Smooth muscle cell (in vitro differentiated cells): ENCODE measurements at regions not wholly inside any gene's neighbourhood (a gene's known extent, or its start where the extent isn't known, plus 50 kb on each side); places are given as distances from the start of the nearest gene placed in this dataset.

Experiments
- DNase-seq: peaks from one replicate; lab custom pipeline; 2025; ENCODE audit not compliant: unreplicated experiment; lab: John Stamatoyannopoulos, UW
- H2AFZ ChIP-seq: fragments of 200-600 bp; sonication (generic); 2 replicates; pipeline ENCODE4 v1.6.0; 2016; ENCODE audit warnings: antibody characterized with exemption, low read depth, mild to moderate bottlenecking
- H3F3A ChIP-seq: fragments of 200-600 bp; sonication (generic); 2 replicates; pipeline ENCODE4 v1.6.0; 2017; ENCODE audit warnings: antibody characterized with exemption, low read depth
- H3K27ac ChIP-seq: fragments of 200-600 bp; sonication (generic); 2 replicates; pipeline ENCODE4 v1.5.1; 2016; ENCODE audit warnings: low read depth, mild to moderate bottlenecking
- H3K27me3 ChIP-seq: fragments of 200-600 bp; sonication (generic); 2 replicates; pipeline ENCODE4 v1.6.1; 2016; ENCODE audit warnings: low read depth, mild to moderate bottlenecking
- H3K36me3 ChIP-seq: fragments of 200-600 bp; sonication (generic); 2 replicates; pipeline ENCODE4 v1.5.1; 2016; ENCODE audit warnings: low read depth
- H3K4me1 ChIP-seq: fragments of 200-600 bp; sonication (generic); 2 replicates; pipeline ENCODE4 v1.5.1; 2016; ENCODE audit warnings: low read depth
- H3K4me2 ChIP-seq: fragments of 200-600 bp; sonication (generic); 2 replicates; pipeline ENCODE4 v1.6.0; 2016; ENCODE audit warnings: mild to moderate bottlenecking
- H3K4me3 ChIP-seq: fragments of 200-600 bp; sonication (generic); 2 replicates; pipeline ENCODE4 v1.5.1; 2016; ENCODE audit warnings: mild to moderate bottlenecking
- H3K79me2 ChIP-seq: fragments of 200-600 bp; sonication (generic); 2 replicates; pipeline ENCODE4 v1.6.0; 2016; ENCODE audit warnings: low read depth, mild to moderate bottlenecking
- H3K9ac ChIP-seq: fragments of 200-600 bp; sonication (generic); 2 replicates; pipeline ENCODE4 v1.6.0; 2016; ENCODE audit warnings: low read depth
- H3K9me3 ChIP-seq: fragments of 200-600 bp; sonication (generic); replicated peaks from 2 replicates; pipeline ENCODE4 v1.5.1; 2016; ENCODE audit warnings: low read depth
- H4K20me1 ChIP-seq: fragments of 200-600 bp; sonication (generic); 2 replicates; pipeline ENCODE4 v1.6.0; 2016; ENCODE audit warnings: low read depth
- WGBS: methylation state at CpG from one replicate; pipeline ENCODE4 v1.1.7; 2016; ENCODE audit warnings: low lambda C conversion rate; 5-methylcytosine and 5-hydroxymethylcytosine counted together
- TF ChIP-seq, protein P1 (sequence below): fragments of 200-600 bp; sonication (generic); IDR thresholded peaks from 2 replicates; pipeline ENCODE4 v1.5.1; 2017; ENCODE audit warnings: borderline replicate concordance, mild to moderate bottlenecking, antibody characterized with exemption; ENCODE audit not compliant: insufficient read depth, poor library complexity, severe bottlenecking

DNA sequence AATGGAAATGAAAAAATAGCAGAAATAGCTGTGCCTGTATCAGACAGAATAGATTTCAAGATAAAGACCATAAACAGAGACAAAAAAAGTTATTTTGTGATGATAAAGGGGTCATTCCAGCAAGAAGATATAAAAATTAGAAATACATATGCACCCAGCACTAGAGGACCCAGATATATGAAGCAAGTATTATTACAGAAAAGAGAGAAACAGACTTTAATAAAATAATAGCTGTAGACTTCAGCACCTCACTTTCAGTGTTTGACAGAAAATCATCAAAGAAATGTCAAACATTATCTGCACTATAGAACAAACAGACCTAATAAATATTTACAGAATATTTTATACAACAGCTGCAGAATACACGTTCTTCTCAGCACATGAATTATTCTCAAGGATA lies 783.7 kb downstream of the PLOD2 start:
- H2AFZ ChIP-seq: no peak overlapping the region
- no peaks in the 10 kb centered on the region for H3K79me2 ChIP-seq
- no peaks in the 10 kb centered on the region for H3K27me3 ChIP-seq
- H3K36me3 ChIP-seq: no peaks in the 10 kb centered on the region
- no peaks in the 10 kb centered on the region for H3K9me3 ChIP-seq
- no peak overlapping the region for H3K9ac ChIP-seq
- no peaks in the 10 kb centered on the region for H4K20me1 ChIP-seq
- no peaks in the 10 kb centered on the region for H3K4me1 ChIP-seq
- no peak overlapping the region for H3K4me2 ChIP-seq
- no peak for DNase-seq
- no peak overlapping the region for H3K27ac ChIP-seq
- no peaks in the 10 kb centered on the region for H3F3A ChIP-seq
- TF ChIP-seq, protein P1, sequence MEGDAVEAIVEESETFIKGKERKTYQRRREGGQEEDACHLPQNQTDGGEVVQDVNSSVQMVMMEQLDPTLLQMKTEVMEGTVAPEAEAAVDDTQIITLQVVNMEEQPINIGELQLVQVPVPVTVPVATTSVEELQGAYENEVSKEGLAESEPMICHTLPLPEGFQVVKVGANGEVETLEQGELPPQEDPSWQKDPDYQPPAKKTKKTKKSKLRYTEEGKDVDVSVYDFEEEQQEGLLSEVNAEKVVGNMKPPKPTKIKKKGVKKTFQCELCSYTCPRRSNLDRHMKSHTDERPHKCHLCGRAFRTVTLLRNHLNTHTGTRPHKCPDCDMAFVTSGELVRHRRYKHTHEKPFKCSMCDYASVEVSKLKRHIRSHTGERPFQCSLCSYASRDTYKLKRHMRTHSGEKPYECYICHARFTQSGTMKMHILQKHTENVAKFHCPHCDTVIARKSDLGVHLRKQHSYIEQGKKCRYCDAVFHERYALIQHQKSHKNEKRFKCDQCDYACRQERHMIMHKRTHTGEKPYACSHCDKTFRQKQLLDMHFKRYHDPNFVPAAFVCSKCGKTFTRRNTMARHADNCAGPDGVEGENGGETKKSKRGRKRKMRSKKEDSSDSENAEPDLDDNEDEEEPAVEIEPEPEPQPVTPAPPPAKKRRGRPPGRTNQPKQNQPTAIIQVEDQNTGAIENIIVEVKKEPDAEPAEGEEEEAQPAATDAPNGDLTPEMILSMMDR: no peak
- 91% methylated on average over 1 of the region's 1 CpG for WGBS
- no peak overlapping the region for H3K4me3 ChIP-seq

DNA sequence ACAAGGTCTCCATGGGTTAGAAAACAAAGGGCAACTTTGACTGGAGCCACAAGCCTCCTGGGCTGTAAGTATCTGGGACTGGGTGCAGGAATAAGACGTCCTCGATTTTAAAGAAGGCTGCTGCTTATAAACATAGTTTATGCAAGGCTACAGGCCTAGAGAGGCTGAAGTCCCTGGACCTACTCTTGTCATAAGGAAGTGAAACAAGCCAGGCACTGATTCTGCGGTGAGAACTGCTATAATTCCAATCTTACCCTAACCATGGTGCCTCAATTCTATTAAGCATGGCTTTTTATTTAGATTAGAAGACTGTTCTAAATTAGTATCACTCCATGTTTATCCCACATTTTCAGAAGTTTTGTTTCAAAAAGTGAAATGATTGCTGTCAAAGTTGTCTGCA lies 777.6 kb downstream of the PLOD2 start:
- no peaks in the 10 kb centered on the region for H3K4me1 ChIP-seq
- H3K27ac ChIP-seq: no peak overlapping the region
- DNase-seq: no peak
- H3K9me3 ChIP-seq: peaks cover 1% of the 10 kb centered on the region
- H3K36me3 ChIP-seq: no peaks in the 10 kb centered on the region
- no peaks in the 10 kb centered on the region for H4K20me1 ChIP-seq
- no peaks in the 10 kb centered on the region for H3K79me2 ChIP-seq
- H3K9ac ChIP-seq: no peak overlapping the region
- H2AFZ ChIP-seq: peak overlapping the region; percentile 76
- no peaks in the 10 kb centered on the region for H3K27me3 ChIP-seq
- H3K4me3 ChIP-seq: no peak overlapping the region
- no peaks in the 10 kb centered on the region for H3F3A ChIP-seq
- TF ChIP-seq, protein P1: no peak
- no peak overlapping the region for H3K4me2 ChIP-seq
- WGBS: 63% methylated on average over 3 of the region's 3 CpGs

DNA sequence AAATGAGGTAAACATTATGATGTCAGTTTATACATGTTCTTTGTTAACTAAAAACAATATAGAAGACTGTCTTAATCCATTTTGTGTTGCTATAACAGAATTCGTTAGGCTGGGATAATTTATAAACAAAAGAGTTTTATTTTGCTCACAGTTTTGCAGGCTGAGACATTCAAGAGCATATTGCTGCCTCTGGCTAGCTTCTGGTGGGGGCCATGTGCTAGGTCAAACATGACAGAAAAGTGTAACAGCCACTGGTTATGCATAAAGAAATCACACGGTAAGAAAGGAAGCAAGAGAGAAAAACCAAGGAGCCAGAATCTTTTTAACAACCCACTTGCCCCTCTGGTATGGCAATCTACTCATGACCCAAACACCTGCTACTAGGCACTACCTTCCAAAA lies 776.7 kb downstream of the PLOD2 start:
- H3K79me2 ChIP-seq: no peaks in the 10 kb centered on the region
- H3K27ac ChIP-seq: no peak overlapping the region
- no peaks in the 10 kb centered on the region for H3F3A ChIP-seq
- no peaks in the 10 kb centered on the region for H4K20me1 ChIP-seq
- TF ChIP-seq, protein P1: no peak
- no peaks in the 10 kb centered on the region for H3K4me1 ChIP-seq
- H3K9ac ChIP-seq: no peak overlapping the region
- H2AFZ ChIP-seq: no peak overlapping the region
- no peak overlapping the region for H3K4me3 ChIP-seq
- 72% methylated on average over 2 of the region's 2 CpGs for WGBS
- H3K36me3 ChIP-seq: no peaks in the 10 kb centered on the region
- peaks cover 7% of the 10 kb centered on the region for H3K9me3 ChIP-seq
- H3K4me2 ChIP-seq: no peak overlapping the region
- no peak for DNase-seq
- H3K27me3 ChIP-seq: no peaks in the 10 kb centered on the region

DNA sequence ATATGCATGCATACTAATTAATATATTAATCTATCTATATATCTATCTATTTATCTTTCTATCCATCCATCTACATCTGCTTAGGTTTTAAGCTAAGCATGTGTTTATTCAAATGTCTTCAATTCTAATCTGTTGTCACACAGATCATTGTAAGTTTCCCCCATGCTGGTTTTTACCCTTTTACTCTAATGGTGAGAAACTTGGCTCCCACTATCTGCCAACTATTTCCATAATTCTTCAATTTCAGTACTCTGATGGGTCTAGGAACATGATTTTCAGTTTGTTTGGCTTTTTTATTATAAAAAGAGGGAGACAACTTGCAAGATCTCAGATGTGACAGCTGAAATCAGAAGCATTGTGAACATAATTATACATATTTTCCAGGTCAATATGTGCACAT lies 773.8 kb downstream of the PLOD2 start:
- Histone ChIP-seq H3F3A (no peaks in the 10 kb centered on the region), H3K27me3 (no peaks in the 10 kb centered on the region), H3K4me2 (no peak overlapping the region), H3K9ac (no peak overlapping the region), H4K20me1 (no peaks in the 10 kb centered on the region), H3K79me2 (no peaks in the 10 kb centered on the region), H3K27ac (no peak overlapping the region), H2AFZ (no peak overlapping the region), H3K4me1 (no peaks in the 10 kb centered on the region), H3K4me3 (no peak overlapping the region), H3K36me3 (no peaks in the 10 kb centered on the region), H3K9me3 (peaks cover 15% of the 10 kb centered on the region)
- TF ChIP-seq, protein P1: no peak
- no peak for DNase-seq
